GM21381 (cell line): ENCODE measurements at regions not wholly inside any gene's neighbourhood (a gene's known extent, or its start where the extent isn't known, plus 50 kb on each side); places are given as distances from the start of the nearest gene placed in this dataset.

ENCODE experiments used
- ATAC-seq: cut with Tn5 transposase; IDR thresholded peaks from one replicate; pipeline ENCODE4 v1.9.1; 2021; ENCODE audit warnings: mild to moderate bottlenecking, moderate library complexity; ENCODE audit not compliant: unreplicated experiment

DNA sequence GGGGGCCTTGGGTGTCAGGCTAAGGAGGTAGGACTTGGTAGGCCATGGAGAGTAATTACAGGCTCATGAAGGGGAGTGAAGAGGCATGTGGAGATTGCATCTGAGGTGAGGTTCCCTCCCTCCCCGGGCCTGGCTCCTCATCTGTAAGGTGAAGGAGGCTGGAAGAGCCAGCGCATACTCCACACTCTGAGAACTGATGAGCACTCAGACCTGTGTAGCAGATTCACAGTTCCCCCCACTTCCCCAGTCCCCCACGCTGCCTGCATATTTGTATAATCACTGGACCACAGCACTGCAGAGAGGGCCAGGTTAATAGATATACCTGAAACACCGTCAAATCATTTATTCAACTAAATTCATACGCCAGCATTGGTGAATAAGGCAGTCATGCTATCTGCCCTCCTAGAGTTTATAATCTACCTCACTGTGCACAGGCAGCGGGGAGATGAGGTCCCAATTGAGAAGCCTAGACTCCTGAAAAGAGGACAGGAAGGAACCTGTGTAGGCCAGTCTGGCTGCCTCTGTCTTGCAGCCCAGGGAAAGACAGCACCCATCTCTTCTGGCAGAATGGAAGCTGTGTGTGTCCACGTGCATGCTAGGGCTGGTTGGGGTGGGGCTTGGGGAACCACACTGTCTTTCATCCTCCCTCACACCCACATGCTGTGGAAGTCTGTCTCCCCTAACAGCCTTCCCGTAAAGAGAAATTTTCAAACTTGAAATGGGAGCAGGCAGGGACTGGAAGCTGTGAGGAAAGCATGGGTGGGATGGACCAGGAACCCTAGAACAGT, 110.6 kb upstream of the ATP1A1 start:
- no peak for ATAC-seq

DNA sequence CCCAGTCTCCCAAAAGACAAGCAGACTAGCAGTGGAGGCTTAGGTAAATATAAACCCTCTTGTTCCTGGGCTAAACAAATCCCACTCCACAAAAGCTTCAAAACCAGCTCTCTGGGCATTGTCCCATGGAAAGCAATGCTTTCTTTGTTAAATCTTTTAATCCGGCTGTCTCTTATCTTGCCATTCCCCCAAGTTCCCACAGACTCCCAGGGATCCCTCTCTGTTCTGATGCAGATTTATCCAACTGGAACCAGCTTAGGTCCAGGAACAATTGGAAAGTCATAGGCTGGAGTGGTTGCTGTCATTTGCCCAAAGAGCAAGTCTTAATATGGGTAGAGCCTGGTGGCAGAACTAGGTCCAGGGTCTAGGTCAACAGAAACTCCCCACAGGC, 110.1 kb upstream of the ATP1A1 start:
- no peak for ATAC-seq

DNA sequence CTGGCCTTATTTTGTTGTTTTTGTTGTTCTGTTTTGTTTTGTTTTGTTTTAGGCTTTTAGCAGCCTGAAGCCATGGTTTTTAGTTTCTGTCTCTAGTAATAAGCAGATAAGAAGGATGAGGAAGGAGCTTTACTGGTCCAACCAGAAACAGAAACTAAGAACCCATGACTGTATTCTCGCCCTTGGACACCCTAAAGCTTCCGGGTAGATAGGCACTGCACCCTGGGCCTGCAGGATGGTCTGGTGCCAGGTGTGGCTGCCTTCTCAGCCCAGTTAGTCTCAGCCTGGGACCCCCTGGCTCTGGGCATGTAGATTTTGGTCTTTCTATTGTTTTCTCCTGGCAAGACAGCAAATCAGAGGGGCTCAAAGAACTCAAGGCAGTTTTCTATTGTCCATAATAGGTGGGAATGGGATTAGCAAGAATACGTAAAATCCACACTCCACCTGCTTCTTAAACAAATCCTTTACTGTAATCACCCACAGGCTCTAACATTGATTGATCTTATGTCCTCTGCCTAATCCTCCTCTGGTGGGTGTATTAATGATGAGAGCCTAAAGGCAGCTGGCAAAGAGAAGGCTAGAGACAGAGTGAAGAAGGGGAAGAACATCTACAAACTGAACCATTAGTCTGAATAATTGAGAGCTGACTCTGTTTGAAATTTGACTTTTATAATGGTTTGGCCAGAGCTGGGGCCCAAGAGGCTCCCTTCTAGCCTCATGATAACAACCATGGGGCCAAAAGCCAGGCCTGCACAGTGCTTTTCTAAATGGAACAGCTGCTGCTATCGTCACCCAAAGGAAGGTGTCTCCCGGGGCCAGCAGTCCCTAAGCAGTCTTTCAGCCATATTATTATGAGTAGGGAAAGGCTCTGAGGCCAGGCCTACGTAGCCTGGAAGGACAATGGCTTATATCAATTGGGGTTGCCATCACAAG, 106.8 kb upstream of the ATP1A1 start:
- ATAC-seq, result no peak

DNA sequence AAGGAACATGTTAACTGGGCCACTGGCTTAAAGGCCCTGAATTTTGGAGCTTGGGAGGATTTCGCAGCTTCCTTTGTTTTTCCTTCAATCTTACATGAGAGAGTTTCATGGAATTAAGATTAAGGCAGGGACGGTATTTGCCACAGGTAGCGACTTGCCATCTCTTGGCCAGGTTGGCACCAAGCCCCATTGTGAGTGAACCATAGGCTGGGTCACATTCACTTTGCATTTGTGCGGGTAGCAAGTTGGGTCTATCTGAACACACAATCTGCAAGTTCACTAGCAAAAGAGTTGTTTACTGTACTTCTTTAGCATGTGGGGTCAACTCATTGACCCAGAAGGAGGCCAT, 106.2 kb upstream of the ATP1A1 start:
- ATAC-seq, result no peak

DNA sequence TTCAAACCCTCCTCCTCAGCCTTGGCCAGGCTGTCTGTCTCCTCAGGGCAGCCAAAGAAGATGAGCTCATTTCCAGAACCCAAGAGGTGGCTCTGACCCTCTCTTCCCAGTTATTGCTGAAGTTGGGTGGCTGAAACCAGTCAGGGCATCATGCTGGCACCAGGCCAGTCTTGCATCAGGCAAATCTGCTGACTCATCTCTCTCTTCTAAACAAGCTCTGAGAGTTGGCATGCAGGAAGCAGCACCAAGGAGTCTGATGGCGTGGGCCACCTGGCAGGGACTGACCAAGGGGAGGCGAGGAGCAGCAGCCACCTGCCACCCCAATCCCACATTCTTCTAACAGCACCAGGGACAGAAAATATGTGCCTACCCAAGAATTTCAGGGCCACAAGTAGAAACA, 104.8 kb upstream of the ATP1A1 start:
- no peak for ATAC-seq

DNA sequence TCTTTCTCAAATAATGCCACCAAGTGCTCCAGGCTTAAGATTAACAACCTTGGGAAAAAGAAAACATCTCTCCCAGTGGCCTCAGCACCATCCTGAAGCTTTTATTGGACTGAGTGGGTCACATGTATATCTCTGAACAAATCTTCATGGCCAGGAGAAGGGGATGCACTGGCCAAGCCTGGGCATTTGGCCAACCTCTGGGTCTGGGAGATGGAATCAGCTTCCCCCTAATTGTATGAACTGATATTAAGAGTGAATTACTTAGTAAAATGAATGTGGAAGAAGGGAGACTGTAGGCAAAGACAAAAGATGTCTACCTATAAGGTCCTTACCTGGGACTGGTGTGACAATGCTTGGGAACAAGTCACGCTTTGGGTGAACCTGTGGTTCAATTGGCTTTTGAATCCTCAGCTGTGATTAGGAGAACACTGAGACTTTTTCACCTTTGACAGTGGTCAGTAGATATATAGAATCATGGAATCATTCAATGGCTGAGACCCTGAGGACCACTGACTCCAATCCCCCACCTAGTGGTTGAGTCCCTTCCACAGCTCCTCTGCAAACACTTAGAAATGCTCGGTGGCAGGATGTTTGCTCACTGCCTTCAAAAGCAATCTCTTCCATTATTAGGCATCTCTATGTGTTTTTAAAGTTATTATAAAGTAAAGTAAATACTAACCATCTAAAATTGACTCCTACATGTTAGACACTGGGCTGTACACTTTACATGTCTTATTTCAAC, 102.6 kb upstream of the ATP1A1 start:
- ATAC-seq, result no peak

DNA sequence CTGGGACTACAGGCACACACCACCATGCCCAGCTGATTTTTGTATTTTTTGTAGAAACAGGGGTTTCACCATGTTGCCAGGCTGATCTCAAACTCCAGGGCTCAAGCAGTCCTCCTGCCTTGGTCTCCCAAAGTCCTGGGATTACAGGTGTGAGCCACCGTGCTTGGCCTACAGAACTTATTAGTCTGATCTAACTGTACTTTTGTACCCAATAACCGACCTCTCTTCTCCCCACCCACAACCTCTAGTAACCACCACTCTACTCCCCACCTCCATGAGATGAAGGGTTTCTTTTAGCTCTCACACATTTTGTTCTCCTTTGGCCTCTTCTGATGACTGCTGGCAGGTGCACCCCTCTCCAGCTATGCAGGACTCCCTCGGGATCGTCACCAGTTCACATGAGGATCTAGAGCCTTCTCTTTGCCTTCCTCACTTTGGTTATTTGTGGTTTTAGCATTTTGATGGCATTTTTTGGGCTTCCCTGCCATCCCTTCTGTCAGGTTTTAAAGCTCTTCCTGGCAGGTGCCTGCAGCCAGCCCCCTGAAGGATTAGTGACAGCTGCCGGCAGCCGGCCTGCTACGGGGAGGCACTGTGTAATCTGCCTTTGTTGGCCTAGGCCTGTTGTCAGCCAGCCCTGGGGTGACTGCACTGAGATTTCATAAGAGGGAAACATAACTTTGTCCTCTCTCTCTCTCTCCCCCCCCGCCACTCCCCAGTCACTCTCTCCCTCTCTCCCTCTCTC, 99.8 kb upstream of the ATP1A1 start:
- ATAC-seq, result no peak

DNA sequence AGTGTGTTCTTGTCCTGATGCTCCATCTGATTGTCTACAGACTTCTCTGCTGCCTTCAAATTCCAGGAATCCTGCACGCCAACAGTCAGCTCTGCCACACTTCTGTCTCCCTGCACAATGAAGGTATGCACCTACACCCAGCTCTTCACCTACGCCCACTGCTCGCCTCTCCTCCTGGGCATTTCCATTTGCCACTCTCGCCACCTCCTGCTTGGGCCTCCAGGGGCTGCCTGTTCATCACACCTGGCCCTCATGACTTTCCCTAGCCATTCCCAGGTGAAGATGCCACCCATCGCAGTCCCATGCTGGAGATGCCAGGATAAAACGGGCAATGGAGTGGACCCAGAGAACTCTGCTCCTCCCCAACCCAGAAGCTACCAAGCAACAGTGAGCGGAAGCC, 96.5 kb upstream of the ATP1A1 start:
- ATAC-seq, result no peak

DNA sequence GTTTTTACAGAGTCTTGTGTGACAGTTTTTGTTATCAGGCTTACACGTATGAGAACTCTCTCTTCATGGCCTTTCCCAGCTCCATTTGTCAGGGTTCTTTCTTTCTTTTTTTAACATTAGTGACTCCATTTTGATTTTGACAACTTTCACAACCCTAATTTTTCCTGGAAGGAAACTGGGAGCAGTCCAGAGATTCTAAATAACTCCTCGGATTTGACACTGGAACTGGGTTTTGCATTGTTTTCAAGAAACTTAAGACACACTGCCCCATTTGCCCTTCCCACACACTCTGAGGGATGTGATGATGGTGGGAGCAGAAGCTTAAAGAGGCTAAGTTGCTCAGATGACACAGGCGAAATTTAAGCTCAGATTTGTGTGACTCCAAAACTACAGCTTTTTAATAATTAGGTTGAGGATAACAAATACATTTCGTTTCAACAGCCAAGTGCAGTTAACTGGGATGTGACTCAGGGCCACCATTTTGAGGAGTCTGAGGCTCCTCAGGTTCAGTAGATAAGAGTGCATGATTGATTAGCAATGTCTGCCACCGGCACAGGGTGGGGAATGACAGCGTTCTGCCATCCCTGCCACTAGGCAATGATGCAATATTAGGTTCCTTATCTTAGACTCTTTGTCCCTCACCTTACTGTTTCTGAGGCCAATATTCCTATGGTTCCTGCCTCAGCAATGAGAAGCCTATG, 95.1 kb upstream of the ATP1A1 start:
- no peak for ATAC-seq

DNA sequence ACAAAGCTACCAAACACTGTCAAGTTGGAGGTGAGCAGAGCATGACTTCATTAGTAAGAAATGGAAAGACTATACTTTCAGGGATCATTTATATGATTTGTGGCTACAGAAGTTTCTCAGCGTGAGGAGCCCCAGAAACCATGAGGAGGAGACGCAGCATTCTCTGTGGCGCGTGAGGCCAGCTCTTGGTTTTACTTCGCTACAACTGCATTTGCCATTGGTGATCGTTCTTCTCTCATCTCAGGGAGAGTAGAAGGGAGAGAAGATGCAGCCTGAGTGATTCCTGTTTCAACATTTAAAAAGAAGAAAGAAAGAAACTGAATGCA, 94.5 kb upstream of the ATP1A1 start:
- ATAC-seq, result no peak

DNA sequence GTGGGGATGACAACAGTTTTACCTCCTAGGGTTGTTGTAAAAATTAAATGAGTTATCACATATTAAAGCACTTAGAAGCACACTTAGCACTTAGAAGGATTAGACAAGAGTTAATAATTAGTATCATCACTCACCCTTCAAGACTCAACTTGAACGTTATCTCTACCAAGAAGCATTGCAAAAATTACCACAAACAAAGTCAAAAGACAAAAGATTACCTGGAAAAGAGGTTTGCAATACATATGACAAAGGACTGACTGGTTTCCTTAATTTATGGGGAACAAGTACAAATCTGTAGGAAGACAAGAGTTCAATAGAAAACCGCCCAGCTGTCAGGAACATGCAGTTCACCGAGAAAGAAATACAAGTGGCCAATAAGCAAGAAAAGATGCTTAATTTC, 93.3 kb upstream of the ATP1A1 start:
- ATAC-seq, result no peak

DNA sequence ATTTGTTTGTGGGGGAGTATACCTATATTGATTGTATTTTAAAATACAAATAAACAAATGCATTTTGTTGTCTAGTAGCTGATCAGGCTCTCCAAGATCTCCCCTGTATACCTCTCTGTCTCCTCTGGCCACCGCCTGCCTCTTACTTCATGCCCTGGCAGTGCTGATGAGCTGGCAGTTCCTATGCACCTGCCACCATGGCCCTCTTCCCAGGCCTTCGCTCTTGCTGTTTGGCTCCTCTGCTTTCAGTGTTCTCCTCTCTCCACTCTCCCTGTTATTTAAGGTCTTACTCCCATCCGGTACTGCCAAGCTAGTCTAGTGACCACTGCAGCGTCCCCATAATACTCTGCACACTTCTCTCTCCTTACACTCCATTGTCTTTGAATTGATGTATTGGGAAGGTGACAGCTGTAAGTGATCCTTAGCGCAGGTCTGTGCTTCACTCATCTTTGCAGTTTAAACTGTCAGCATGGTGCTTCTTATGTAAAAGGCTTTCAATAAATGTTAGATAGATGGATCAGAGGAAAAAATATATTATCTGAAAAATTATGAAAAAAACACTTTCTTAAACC, 88.1 kb upstream of the ATP1A1 start:
- no peak for ATAC-seq

DNA sequence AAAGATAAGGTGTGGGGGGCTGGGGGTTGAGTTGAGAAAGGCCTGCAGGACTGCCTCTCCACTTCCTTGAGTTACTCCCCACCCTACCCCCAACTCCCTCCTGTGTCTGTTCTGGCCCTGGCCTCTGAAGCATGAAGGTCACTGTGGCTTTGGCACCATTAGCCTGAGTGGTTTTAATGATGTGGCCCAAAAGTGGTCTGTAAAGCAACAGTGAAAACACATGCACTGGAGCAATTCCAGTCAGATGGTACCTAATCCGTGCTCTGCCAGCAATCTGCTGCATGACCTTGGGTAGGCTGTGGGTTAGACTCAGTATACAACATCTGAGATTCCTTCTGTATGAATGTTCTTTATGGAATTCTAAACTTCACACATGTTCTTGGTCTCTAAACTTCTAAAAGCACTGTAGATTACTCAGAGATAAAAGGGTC, 86.5 kb upstream of the ATP1A1 start:
- no peak for ATAC-seq

DNA sequence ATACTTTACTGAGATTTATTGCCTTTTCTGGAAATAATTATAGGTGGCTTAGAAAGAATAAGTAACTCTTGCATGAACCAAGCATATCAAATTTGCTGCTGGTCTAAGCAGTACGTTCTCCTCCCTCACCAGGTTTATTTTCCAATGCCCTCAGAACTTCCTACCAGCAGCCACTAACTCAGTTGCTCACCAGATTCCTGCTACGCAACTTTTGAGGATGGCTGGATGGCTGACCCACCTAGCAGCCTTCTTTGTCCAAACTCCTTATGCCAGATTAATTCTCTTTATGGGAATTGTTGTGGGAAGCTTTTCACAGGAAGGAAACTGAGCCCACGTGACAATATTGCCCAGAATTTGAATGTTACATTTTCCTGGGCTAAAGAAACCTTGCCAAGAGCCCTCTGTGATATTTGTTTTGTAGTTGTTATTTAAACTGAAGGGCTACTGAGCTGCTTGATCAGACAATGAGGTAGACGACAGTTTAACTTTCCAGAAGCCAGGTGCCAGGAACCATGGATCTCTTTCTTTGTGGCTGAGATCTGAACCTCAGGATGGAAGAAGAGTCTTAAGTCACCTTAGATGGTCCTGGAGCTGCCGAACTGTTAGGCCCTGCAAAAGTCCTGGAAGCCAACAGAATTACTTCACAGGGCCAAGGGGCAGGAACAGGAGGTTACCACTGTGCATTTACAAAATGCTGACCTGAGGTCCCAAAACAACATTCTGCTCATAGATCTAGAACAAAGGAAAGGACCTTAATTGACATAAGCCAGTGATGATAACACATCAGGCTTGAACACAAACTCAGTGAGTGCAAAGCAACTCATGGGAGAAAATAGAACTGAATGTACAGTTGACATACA, 85.5 kb upstream of the ATP1A1 start:
- ATAC-seq, result no peak

DNA sequence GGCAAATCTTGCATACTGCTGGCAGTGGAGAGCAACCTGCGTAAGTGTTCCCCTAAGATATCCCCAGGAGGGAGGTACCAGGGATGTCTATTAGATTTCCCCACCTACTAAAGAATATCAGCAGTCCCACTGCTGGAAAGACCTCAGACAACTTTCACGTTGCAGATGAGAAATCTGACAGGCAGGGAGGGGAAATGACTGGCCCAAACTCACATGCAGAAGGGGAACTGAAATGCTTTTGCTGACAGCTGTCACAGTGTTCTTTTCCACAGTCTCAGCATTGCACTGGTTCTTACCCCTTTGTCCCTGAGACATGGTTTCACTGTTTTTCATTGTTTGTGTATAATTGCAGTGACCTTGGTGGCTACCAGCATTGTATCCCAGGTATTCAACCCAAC, 84.8 kb upstream of the ATP1A1 start:
- ATAC-seq, result peak; percentile 85

DNA sequence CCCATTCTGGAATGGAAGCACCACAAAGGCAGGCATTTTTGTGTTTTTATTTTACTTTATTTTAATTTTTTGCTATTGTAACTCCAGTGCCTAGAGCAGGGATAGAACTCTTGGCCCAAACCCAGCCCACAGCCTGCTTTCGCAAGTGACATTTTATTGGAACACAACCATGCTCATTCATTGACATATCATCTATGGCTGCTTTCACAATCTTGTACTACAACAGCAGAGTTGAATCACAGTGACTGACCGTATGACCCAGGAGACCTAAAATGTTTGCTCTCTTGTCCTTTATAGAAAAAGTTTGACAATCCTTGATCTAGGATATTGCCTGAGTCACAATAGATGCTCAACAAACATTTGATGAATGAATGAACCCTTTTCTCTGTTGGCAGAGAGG, 83.9 kb upstream of the ATP1A1 start:
- no peak for ATAC-seq

DNA sequence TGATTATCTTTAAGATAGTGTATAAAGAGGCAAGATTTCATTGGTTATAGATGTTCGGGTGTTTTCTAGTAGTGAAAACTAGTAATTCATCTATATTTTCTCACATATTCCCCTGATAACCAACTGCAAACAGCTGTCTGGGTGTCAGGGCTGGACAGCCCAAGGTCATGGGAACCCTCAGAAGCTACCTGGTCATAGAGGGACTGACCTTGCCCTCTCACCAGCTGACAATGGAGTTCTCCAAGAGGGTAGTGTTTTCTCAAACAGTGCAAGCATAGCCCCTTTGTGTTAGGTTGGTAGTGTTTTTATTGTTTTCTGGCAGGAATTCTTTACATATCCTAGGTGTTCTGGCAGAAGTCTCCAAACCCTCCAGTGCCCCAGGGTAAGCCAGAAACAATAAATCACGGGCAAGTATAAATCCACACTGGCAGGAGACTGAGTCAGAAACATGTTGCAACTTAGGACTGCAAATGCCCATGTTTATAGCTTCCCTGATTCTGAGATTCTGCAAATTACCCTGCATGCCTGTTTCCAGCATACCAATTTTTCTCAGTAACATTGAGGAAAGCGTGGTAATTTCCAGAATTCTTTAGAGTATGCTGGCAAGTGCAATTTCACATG, 82.8 kb upstream of the ATP1A1 start:
- ATAC-seq, result no peak

DNA sequence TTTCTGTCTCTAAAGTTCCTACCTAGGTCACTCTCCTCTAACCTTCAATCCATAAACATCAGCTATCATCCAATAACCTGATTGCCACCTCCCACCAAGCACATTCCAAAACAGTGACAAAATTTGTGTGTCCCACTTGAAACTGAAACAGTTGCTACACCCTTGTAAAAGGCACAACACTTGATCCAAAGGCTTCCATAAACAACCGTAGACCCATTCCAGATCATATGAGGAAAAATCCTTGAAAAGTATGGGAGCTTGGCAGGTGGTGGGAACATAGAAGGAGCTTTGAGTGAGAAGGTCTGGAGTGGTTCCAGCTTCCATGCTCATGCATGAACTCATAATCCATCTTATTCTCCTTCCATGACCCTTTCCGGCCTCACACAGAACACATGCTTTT, 82.0 kb upstream of the ATP1A1 start:
- ATAC-seq, result no peak
